ENCODE measurements at regions not wholly inside any gene's neighbourhood (a gene's known extent, or its start where the extent isn't known, plus 50 kb on each side); places are given as distances from the start of the nearest gene placed in this dataset.
"Not testable (repeated sequence)": the region's sequence is repeated elsewhere in the genome, so short reads cannot be mapped to it uniquely, and the experiment has no call there.

DNA sequence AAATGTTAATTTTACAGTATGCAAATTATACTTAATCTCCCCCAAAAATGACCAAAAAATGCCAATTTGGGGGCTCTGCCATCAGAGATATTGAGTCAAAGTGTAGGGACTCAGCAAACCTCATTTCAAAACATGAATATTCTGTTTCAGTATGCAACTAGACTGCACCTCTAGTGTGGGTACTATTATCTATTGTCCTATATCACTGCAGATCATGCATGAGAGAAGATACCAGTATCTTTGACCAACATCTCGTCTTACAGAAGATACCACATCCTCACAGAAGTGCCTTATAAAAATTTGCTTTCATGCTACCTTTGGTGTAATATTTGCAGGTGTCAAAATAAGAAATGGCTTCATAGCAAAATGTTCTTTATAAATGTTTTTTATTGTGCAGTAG is 623.8 kb downstream of the TENT5A start:
- no peak for DNase-seq (ENCODE audit: low read depth in 2 of 2)

DNA sequence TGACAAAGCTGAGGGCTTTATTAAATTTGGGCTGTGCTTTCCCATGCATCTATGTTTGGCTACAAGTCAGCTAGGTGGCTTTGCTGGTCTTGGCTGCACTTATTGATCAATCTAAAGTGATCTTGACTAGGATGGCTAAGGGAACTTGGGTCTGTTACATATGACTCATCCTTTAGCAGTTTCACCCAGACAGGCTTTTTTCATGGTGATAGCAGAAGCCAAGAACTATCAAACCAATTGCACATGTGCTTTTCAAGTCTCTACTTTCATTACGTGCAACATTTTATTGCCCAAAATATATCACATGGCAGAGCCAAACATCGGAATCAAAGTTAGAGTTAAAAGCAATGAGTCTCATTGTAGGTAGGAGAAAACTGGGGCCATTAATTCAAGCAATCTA is 626.3 kb downstream of the TENT5A start:
- DNase-seq (ENCODE audit: low read depth in 2 of 2), result no peak

DNA sequence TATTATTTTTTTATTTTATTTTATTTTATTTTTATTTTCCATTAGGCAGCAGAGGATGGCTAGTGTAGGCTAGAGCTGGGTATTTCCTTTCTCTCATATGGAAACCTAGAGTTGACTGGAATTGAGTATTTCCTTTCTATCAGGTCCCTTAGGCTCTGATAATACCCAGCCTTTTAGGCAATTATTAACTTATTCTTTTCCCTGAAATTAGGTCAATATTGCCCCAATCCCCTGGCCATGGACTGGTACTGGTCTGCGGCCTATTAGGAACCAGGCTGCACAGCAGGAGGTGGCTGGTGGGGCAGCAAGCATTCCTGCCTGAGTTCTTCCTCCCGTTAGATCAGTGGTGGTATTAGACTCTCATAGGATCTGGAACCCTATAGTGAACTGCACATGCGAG is 632.2 kb downstream of the TENT5A start:
- DNase-seq (ENCODE audit: low read depth in 2 of 2), result no peak

DNA sequence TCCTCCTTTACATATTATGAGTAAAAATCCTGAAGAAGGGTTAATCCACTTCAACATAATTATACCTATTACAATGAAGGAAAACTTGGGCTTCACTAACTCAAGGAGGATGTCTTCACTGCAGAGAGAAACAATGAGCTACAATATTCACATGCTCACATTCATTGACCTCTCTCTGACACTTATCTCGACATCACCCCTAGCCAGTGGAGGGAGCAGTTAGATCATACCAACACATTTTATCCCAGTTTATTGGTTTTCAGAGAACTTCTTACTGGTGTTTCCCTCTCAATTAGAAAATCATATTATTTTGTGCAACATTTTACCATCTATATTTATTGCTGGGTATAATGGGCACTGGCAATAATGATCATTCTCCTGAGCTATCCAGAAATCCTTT is 646.5 kb downstream of the TENT5A start:
- DNase-seq (ENCODE audit: low read depth in 2 of 2), result no peak

DNA sequence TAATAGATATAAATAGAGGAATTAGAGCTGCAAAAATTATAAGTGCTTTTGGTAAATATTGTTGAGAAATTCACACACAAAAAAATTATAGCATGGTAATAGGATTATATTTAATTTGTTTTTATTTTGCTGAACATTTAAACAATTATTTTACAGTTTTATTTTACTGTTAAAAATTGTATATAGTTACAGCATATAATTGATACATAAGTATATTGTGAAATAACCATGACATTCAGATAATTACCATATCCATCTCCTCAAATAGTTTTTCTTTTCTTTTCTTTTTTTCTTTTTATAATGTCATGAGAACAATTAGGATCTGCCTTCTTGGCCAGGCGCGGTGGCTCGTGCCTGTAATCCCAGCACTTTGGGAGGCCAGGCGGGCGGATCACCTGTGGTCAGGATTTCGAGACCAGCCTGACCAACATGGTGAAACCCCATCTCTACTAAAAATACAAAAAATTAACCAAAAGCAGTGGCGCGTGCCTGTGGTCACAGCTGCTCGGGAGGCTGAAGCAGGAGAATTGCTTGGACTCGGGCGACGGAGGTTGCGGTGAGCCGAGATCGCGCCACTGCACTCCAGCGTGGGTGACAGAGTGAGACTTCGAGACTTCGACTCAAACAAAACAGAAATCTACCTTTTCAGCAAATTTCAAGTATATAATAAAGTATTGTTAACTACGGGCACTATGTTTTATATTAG is 654.2 kb downstream of the TENT5A start:
- no peak for DNase-seq (ENCODE audit: low read depth in 2 of 2)

DNA sequence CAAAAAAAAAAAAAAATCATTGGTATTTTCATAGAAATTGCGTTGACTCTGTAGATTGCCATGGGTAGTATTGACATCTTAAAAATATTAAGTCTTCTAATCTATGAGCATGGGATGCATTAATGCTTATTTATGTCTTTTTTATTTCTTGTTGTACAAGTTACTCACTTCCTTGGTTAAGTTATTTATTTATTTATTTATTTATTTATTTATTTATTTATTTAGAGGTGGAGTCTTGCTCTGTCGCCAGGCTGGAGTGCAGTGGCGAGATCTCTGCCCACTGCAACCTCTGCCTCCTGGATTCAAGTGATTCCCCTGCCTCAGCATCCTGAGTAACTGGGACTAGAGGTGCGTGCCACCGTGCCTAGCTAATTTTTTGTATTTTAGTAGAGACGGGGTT is 656.0 kb downstream of the TENT5A start:
- not testable (repeated sequence) for DNase-seq (ENCODE audit: low read depth in 2 of 2)

DNA sequence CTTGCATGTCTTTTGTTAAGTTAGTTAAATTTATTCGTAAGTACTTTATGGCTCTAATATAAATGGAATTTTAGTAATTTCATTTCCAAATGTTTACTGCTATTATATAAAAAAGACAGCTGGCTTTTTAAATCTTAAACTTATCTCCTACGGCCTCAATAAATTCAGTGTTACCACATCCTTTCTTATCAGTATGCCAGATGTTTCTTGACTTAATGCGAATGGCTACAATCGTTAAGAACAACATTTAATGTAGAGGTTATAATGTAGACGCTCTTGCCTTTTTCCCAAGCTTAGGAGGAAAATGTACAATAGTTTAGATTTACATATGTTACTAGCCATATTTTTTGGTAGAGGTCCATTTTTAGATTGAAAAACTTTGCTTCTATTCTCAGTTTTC is 659.4 kb downstream of the TENT5A start:
- DNase-seq (ENCODE audit: low read depth in 2 of 2), result no peak

DNA sequence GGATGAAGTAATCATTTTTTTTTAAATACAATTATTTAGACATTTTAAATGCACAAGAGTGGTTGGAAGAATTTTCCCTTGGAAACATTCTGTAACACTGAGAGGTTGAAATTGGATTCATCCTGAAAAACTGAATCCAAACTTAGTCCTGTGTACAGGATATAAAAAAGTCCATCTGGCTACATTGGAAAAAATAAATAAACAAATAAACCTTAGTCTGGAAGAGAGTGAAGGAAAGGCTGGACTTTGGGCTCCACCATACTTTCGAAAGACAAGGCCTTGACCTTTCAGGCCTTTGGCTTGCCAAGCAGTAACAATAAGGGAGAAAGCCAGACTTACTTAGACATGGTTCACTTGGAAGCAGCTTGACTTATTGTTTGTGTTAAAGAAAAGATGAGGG is 664.3 kb downstream of the TENT5A start:
- no peak for DNase-seq (ENCODE audit: low read depth in 2 of 2)

DNA sequence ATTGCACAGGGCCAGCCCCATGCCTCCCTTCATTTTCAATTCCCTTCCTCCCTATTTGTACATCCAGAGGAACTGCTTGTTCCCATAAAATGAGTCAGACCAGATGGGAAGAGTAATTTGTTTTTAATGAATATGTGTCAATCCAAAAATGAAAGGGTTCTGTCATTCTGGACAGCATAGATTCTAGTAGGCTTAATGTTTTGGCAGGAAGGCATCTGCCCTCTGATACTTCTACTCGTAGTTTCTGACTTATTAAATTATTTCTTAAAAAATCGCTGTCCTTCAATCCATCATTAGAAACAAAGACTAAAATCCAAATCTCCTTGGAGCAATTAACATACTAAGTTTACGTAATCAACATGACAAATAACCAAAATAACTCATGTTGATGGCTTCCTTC is 665.5 kb downstream of the TENT5A start:
- DNase-seq (ENCODE audit: low read depth in 2 of 2), result no peak

DNA sequence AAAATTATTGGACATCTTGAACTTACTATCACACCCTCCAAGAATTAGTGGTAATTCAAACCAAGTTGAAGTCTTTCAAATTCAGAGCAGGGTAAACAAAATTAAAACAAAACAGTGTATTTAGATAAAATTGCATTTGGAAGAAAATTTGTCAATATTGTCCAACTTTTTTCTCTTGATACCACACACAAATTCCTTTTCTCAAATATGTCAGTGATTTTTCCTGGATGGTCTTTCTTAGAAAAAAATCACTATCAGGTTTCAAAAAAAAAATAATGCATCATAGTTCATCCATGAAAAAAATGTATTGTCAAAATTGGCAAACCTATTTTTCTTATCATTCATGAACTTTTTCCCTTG is 667.1 kb downstream of the TENT5A start:
- DNase-seq (ENCODE audit: low read depth in 2 of 2), result no peak

DNA sequence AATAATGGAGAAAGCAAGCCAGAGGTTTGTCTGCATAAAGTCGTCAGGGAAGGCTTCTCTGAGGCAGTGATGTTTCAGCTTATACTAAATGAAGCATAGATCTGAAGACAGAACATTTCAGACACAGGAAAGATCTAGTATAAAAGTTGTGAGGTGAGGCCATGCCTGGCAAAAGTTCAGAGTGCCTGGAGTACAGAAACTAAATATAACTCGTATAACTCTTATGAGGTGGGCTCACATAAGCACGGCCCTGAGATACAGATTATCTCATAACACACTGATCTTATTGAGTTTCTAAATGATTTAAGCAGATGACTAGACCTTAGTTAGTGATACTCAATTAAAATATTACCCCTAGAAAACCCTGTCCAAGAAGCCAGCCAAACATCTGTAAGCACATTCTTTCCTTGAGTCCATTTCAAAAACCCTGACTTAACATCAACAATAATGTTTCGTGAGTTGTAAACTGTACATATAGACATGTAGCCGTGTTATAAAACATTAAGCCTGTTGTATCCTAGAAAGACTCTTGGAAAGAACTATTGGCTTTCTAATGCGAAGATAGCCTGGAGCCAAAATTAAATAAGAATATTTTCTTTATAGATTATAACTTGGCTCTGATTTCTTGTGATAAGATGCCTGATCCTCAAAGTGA is 667.6 kb downstream of the TENT5A start:
- no peak for DNase-seq (ENCODE audit: low read depth in 2 of 2)

DNA sequence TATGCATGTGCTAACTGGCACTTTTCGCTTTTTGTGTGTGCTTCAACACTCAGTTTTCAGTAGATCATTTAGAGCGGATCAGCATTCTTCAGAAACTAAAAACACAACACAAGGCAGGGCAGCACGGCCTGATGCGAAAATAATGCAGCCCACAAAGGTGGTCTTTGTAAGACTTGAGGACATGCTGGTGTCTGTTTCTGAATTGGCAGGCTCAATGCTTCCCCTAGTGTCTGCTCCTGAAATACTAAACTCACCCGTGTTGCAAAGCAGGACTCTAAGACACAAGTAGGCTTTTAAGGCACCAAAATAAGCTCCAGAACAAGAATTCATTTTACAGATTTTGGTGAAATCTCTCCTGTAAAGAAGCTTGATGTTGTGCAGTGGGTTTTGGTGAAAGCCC is 676.5 kb downstream of the TENT5A start:
- DNase-seq (ENCODE audit: low read depth in 2 of 2), result no peak

DNA sequence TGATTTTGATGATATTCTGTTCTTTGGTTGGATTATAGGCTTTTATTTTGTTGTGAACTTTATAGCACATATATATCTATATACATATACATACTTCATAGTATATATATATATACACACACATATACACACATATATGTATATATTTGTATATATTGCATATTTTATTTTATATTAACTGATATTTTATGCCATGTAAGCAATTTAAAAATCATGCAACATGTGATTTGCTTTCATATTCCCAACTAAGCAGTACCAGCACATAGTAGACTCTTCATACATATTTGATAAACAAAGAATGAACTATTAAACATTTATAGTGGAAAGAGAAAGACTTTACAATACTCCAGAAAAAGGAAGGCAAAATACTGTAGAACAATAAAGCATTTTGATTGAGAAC is 679.2 kb downstream of the TENT5A start:
- no peak for DNase-seq (ENCODE audit: low read depth in 2 of 2)

DNA sequence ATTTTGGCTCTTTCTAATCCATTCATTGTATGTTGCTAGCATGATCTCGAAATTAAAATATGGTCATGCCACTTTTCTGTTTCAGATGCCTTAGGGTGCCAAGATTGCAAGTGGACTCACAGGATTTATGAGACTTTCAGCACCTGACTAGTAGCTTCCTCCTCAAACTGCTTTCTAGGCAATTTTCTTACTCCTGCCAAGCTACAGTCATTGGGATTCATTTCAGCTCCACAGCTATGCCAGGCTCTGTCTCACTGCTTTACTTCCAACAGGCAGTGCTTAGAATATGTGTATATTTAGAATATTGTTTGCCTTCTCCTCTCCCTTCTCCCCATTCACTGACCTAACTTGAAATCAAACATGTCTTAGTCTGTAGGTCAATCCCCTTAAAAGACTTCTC is 681.4 kb downstream of the TENT5A start:
- DNase-seq (ENCODE audit: low read depth in 2 of 2), result no peak

DNA sequence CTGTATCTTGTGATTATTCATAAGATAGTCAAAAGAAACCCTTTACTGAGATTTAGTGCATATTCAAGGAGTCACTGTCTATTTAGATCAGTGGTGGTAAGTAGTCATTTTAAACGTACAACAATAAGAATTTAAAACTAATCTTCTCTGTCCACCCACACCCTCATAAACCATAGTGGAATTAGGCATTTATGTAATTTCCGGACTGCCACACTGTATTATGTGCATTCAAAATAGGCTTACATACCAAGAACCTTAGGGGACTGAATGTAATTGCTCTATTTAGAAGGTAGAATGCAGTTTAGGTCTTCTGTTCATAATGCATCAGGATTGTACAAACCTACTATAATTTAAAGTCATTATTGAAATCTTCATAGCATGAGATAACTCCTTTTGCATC is 685.4 kb downstream of the TENT5A start:
- no peak for DNase-seq (ENCODE audit: low read depth in 2 of 2)

DNA sequence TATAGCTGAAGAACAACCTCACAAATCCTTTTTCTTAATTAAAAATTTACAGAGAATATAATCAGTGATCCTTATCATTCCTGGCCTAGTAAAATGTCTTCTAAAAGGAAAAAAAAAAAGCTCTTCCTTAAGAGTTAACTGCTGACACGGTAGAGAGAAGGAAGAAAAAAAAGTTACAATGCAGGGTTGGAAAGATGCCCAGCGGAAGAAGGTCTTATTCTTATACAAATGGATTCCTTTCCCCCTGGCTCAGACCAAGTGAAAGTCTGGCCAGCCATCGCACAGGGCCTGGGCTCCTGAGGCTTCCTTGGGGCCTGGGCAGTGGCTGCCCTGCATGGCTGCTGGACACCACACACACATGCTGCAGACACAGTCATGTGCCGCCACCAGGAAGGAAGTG is 688.6 kb downstream of the TENT5A start:
- DNase-seq (ENCODE audit: low read depth in 2 of 2), result no peak

DNA sequence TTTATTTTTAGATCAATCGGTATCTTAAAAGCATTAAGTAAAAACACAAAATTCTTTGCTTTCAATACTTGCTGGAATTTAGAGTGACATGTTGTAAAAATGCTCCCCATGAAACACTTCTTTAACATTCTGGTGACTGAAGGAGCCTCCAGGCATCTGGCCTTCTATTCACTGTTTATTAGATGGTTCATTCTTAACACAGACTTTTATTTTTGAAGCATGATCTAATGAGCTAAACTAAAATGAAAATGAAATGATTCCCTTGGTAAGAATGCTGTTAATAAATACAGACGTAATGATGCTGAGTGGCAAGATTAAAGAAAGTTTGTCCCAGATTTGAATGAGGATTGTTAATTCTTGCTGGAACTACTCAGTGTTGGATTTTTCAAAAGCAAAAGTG is 698.4 kb downstream of the TENT5A start:
- no peak for DNase-seq (ENCODE audit: low read depth in 2 of 2)

DNA sequence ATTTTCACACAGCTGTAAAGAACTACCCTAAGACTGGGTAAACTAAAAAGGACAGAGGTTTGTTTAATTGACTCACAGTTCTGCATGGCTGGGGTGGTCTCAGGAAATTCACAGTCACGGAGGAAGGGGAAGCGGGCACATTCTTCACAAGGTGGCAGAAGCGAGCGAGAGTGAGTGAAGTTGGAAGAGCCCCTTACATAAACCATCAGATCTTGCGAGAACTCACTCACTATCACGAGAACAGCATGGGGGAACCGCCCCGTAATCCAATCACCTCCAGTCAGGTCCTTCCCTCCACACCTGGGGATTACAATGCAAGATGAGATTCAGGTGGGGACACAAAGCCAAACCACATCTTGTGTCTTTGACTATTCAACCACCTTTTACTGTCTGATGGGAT is 700.5 kb downstream of the TENT5A start:
- no peak for DNase-seq (ENCODE audit: low read depth in 2 of 2)

DNA sequence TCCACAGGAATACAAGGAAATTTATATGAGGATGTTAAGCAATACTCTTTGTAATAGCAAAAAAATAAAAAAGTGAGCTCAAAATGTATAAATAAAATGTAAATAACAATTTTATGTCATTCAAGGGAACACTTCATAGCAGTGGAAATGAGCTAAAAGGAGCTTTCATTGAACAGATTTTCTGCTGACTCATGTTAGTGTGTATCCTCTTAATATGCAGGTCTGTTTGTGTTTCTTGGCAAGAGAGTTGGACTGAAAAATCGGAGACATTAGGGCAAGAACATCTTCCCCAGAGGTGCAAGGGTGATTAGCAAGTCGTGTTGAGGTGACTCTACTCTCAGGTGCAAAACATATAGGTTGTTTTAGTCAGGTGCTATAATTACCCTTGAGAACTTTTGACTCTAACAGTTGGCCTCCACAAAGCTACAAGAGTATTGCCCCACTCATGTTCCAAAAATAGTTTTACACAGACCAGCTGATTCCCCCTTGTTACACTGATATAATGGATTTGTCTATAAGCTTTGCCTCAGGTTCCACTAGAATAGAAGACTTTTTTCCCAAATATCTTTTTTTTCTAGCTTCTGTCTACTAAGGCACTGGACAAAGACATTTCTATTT is 702.9 kb downstream of the TENT5A start:
- no peak for DNase-seq (ENCODE audit: low read depth in 2 of 2)

DNA sequence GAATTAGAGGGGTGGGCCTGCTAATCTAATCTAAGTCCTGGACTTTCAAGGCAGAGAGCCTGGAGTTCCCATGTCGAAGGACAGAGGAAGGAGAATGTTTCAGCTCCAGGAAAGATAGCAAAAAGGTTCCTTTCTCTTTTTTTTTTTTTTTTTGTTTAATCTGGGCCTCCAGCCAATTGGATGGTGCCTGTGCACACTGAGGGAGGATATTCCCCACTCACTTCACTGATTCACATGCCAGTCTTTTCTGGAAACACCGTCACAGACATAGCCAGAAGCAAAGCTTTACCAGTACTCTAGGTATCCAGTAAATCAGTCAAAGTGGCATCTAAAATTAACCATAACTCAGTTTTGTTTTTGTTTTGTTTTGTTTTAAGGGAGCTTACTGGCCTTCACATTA is 721.1 kb downstream of the TENT5A start:
- no peak for DNase-seq (ENCODE audit: low read depth in 2 of 2)

DNA sequence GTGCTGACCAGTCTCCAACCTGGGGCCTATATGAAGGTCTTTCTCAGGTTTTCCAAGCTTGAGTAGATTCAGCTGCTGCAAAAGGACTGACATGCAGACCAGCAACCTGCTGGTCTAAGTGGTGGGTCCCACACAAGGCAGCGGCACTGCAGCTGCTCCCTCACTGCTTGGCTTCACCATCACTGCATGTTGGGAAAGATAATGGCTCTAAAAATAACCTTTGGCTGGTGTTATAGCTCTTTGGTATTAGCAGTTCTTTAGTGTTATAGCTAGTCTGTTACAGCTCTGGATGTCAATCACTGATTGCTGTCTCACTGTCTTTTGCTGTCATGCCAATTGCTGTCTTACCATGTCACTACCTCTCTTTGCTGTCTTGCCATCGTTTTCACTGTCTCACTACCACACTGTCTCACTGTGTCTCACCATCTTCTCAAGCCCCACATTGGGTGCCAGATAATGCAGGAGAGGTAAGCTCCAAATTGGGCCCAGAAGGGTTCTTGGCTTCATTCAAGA is 726.4 kb downstream of the TENT5A start:
- no peak for DNase-seq (ENCODE audit: low read depth in 2 of 2)

DNA sequence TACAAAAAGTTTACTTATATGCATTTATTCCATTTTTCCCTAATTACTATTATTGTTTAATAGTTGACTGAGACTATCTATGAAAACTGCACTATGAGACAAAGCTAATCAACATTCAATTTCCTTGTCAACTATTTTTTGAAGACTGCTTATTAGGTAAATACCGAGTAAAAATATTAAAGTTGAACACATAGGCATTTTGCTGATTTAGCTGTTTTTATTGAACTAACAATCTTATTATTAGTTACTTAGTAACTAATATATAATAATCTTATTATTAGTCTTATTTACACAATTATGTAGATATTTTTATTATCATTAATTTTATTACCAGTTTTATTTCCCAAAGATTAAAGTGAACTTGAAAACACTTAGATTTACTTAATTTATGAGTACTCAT is 728.8 kb downstream of the TENT5A start:
- no peak for DNase-seq (ENCODE audit: low read depth in 2 of 2)

DNA sequence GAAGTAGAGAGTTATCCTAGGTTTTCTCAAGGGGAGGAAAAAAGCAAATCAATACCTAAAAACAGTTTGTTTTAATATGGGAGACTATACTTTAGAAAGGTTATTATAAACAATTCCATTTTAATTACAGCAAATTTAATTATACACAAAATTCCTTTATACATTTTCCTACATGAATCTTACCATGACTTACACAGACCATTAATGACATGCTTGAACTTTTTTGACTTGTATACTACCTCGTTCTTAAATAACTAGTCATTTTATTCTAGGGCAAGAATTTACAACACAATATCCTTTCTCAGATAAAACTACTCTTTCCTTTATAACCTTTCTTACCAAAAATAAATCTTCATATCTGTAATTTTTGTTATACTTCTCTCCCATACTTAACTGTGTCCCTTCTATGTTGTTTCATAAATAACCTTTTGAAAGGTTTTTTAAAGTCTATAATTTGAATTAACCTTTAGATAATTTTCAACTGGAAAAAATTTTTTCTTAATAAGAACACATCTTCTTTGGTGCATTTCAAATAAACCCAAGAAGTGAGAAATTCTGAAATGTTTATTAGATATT is 729.4 kb downstream of the TENT5A start:
- DNase-seq (ENCODE audit: low read depth in 2 of 2), result no peak

All from stimulated activated CD8-positive, alpha-beta memory T cell treated with anti-CD3 and anti-CD28 coated beads, Interleukin-7, amount 100 ng/mL, for 4 hours (primary cell).